Esophagus squamous epithelium (tissue), 5 donors: ENCODE measurements at regions not wholly inside any gene's neighbourhood (a gene's known extent, or its start where the extent isn't known, plus 50 kb on each side); places are given as distances from the start of the nearest gene placed in this dataset.

Experiments used
- DNase-seq: peaks from one replicate; lab custom pipeline; 2025; lab: John Stamatoyannopoulos, UW
- H3K27ac ChIP-seq, 4 donors: fragments of 200-600 bp; sonication (generic); one replicate each; pipeline ENCODE4 v1.5.1; 2016 to 2019; ENCODE audit warnings: mild to moderate bottlenecking in 1 of 4
- H3K27me3 ChIP-seq, 4 donors: fragments of 200-600 bp; sonication (generic); 1 replicate in 3 of 4; 2 replicates in 1 of 4; pipeline versions ENCODE4 v1.5.1 to v1.6.0; 2017 to 2021; ENCODE audit warnings: antibody characterized with exemption in 1 of 4
- H3K36me3 ChIP-seq, 3 donors: fragments of 200-600 bp; sonication (generic); one replicate each; pipeline ENCODE4 v1.5.1; 2016 to 2019
- H3K4me1 ChIP-seq, 3 donors: fragments of 200-600 bp; sonication (generic); one replicate each; pipeline ENCODE4 v1.5.1; 2017 to 2019
- H3K4me3 ChIP-seq, 4 donors: fragments of 200-600 bp; sonication (generic); 1 replicate in 3 of 4; 2 replicates in 1 of 4; pipeline ENCODE4 v1.5.1; 2016 to 2019; ENCODE audit warnings: mild to moderate bottlenecking in 2 of 4, moderate library complexity in 1 of 4
- H3K9me3 ChIP-seq, 3 donors: fragments of 200-600 bp; sonication (generic); one replicate each; pipeline ENCODE4 v1.5.1; 2016 to 2019
- POLR2A ChIP-seq, 4 donors: fragments of 450-650 bp; IDR thresholded peaks; one replicate each; pipeline ENCODE4 v1.6.1; 2017; ENCODE audit warnings: antibody characterized with exemption in 4 of 4, mild to moderate bottlenecking in 4 of 4, moderate library complexity in 3 of 4
- WGBS, 2 donors: methylation state at CpG; one replicate each; pipeline ENCODE4 v1.1.5; 2018; 5-methylcytosine and 5-hydroxymethylcytosine counted together
- intact Hi-C: fragments of 100-400 bp; cut with DNase I; formaldehyde crosslinking; loops from one replicate; pipeline ENCODE4 v1.15.0; 2022
- TF ChIP-seq, protein P1 (sequence below), 6 experiments: fragments of 450-650 bp in 4 of 6; fragments of 200-600 bp in 2 of 6; sonication (generic) in 2 of 6; IDR thresholded peaks; one replicate each; pipeline ENCODE4 v1.5.1; 2016 to 2019; ENCODE audit warnings: antibody characterized with exemption in 6 of 6, mild to moderate bottlenecking in 4 of 6, moderate library complexity in 4 of 6
- donor health status: DM: yes; HTN: yes; CAD: no.

GRCh38 chr2:176461809-176462670 is 192.8 kb downstream of the MTX2 start:
- Histone ChIP-seq H3K27ac (peak overlapping the region in 2 of 4 donors; percentile 33 to 64), H3K4me3 (no peak overlapping the region), H3K36me3 (no peaks in the 10 kb centered on the region), H3K4me1 (peaks cover 0 to 61% (median 8%) of the 10 kb centered on the region in 3 donors), H3K9me3 (no peaks in the 10 kb centered on the region), H3K27me3 (peaks cover 0 to 3% (median 0%) of the 10 kb centered on the region in 4 donors)
- no peak for DNase-seq
- WGBS, 2 donors: 25 to 39% methylated on average over 5 of the region's 5 CpGs
- intact Hi-C loops: no loop called here
- TF ChIP-seq, protein P1, sequence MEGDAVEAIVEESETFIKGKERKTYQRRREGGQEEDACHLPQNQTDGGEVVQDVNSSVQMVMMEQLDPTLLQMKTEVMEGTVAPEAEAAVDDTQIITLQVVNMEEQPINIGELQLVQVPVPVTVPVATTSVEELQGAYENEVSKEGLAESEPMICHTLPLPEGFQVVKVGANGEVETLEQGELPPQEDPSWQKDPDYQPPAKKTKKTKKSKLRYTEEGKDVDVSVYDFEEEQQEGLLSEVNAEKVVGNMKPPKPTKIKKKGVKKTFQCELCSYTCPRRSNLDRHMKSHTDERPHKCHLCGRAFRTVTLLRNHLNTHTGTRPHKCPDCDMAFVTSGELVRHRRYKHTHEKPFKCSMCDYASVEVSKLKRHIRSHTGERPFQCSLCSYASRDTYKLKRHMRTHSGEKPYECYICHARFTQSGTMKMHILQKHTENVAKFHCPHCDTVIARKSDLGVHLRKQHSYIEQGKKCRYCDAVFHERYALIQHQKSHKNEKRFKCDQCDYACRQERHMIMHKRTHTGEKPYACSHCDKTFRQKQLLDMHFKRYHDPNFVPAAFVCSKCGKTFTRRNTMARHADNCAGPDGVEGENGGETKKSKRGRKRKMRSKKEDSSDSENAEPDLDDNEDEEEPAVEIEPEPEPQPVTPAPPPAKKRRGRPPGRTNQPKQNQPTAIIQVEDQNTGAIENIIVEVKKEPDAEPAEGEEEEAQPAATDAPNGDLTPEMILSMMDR (IDR thresholded peaks at IDR 0.05): no peak

DNA sequence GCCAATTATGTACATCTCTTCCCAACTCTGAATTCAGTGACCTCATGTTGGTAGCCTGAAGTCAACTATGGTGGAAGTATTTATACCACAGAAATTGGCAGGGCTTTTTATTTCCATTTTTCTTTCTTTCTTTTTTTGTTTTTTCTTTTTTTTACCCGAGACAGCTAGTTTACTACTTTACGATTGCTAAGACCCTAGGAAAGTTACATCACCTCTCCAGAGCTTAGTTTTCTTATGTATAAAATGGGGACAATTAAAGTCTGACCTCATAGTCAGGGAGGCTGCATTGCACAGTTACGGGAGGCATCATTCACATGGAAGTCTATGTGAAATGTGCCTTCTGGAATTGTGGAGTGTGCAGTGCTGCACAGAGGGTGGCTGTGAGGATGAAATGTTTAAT is 194.3 kb downstream of the MTX2 start:
- Histone ChIP-seq H3K36me3 (no peaks in the 10 kb centered on the region), H3K4me1 (peaks cover 0 to 76% (median 14%) of the 10 kb centered on the region in 3 donors), H3K27ac (no peak overlapping the region), H3K27me3 (peaks cover 0 to 3% (median 0%) of the 10 kb centered on the region in 4 donors), H3K9me3 (no peaks in the 10 kb centered on the region), H3K4me3 (no peak overlapping the region)
- TF ChIP-seq, protein P1 (IDR thresholded peaks at IDR 0.05): no peak
- no peak for TF ChIP-seq POLR2A (IDR thresholded peaks at IDR 0.05)
- WGBS, 2 donors: 80 to 91% methylated on average over 3 of the region's 3 CpGs
- intact Hi-C loops: no loop called here
- DNase-seq: no peak

- DNase-seq: no peak
- WGBS, 2 donors: 72 to 74% methylated on average over 10 of the region's 10 CpGs
- Histone ChIP-seq H3K4me1 (peaks cover 0 to 91% (median 14%) of the 10 kb centered on the region in 3 donors), H3K9me3 (no peaks in the 10 kb centered on the region), H3K36me3 (no peaks in the 10 kb centered on the region), H3K4me3 (no peak overlapping the region), H3K27me3 (peaks cover 0 to 3% (median 0%) of the 10 kb centered on the region in 4 donors), H3K27ac (peak overlapping the region in 1 of 4 donors; percentile 77)
- TF ChIP-seq, protein P1 (IDR thresholded peaks at IDR 0.05): no peak
- TF ChIP-seq POLR2A (IDR thresholded peaks at IDR 0.05): no peak
- intact Hi-C loops: no loop called here
Measured at GRCh38 chr2:176464886-176465564, 195.8 kb downstream of the MTX2 start.

- intact Hi-C loops: no loop called here
- no peaks in the 10 kb centered on the region for H3K9me3 ChIP-seq
- no peak for DNase-seq
- H3K4me1 ChIP-seq: peaks cover 0 to 87% (median 12%) of the 10 kb centered on the region in 3 donors
- WGBS, 2 donors: 37 to 54% methylated on average over 5 of the region's 5 CpGs
- H3K27me3 ChIP-seq: peaks cover 0 to 3% (median 0%) of the 10 kb centered on the region in 4 donors
- TF ChIP-seq, protein P1 (IDR thresholded peaks at IDR 0.05): no peak
- no peak for TF ChIP-seq POLR2A (IDR thresholded peaks at IDR 0.05)
- peak overlapping the region in 2 of 4 donors; percentile 12 to 77 for H3K27ac ChIP-seq
- no peaks in the 10 kb centered on the region for H3K36me3 ChIP-seq
- H3K4me3 ChIP-seq: peak overlapping the region in 1 of 4 donors; percentile 4
Measured at GRCh38 chr2:176466918-176467452, 197.7 kb downstream of the MTX2 start.
